Neutrophil (primary cell): ENCODE measurements at regions not wholly inside any gene's neighbourhood (a gene's known extent, or its start where the extent isn't known, plus 50 kb on each side); places are given as distances from the start of the nearest gene placed in this dataset.

Experiments
- H3K27ac ChIP-seq: fragments of 200-600 bp; sonication (generic); 2 replicates; pipeline ENCODE4 v1.5.1; 2016; ENCODE audit warnings: mild to moderate bottlenecking, moderate library complexity
- H3K27me3 ChIP-seq: fragments of 200-600 bp; sonication (generic); 2 replicates; pipeline ENCODE4 v1.6.0; 2016; ENCODE audit warnings: mild to moderate bottlenecking
- H3K36me3 ChIP-seq: fragments of 200-600 bp; sonication (generic); 2 replicates; pipeline ENCODE4 v1.5.1; 2017
- H3K4me1 ChIP-seq, 2 experiments: fragments of 200-600 bp in 1 of 2; sonication (generic) in 1 of 2; 1 replicate in 1 of 2; 2 replicates in 1 of 2; pipeline versions ENCODE4 v1.5.1 to v1.6.1; 2013 to 2016; ENCODE audit warnings: low read depth in 1 of 2, low read length in 1 of 2, mild to moderate bottlenecking in 1 of 2, moderate library complexity in 1 of 2; ENCODE audit not compliant: control insufficient read depth in 1 of 2, insufficient read depth in 1 of 2
- H3K4me3 ChIP-seq, 2 experiments: fragments of 200-600 bp in 1 of 2; sonication (generic) in 1 of 2; 1 replicate in 1 of 2; 2 replicates in 1 of 2; pipeline ENCODE4 v1.5.1; 2013 to 2016; ENCODE audit warnings: low read depth in 1 of 2, low read length in 1 of 2, mild to moderate bottlenecking in 1 of 2, moderate library complexity in 1 of 2
- H3K9me3 ChIP-seq: fragments of 200-600 bp; sonication (generic); 2 replicates; pipeline ENCODE4 v1.5.1; 2016
- CTCF ChIP-seq: fragments of 200-600 bp; sonication (generic); IDR thresholded peaks from 2 replicates; pipeline ENCODE4 v1.5.1; 2016; ENCODE audit warnings: antibody characterized with exemption

- Histone ChIP-seq H3K4me1 (no peaks in the 10 kb centered on the region), H3K27ac (no peak overlapping the region), H3K36me3 (no peaks in the 10 kb centered on the region), H3K27me3 (peaks cover 28% of the 10 kb centered on the region), H3K9me3 (no peaks in the 10 kb centered on the region), H3K4me3 (no peak overlapping the region)
- no peak for TF ChIP-seq CTCF
Measured at GRCh38 chr6:17002123-17002522, 99.7 kb upstream of the STMND1 start.

GRCh38 chr6:17001188-17001587 is 100.7 kb upstream of the STMND1 start:
- Histone ChIP-seq H3K4me1 (no peaks in the 10 kb centered on the region), H3K9me3 (no peaks in the 10 kb centered on the region), H3K4me3 (no peak overlapping the region), H3K27me3 (peaks cover 28% of the 10 kb centered on the region), H3K27ac (no peak overlapping the region), H3K36me3 (no peaks in the 10 kb centered on the region)
- no peak for TF ChIP-seq CTCF

GRCh38 chr6:16999491-17000436 is 102.1 kb upstream of the STMND1 start:
- no peaks in the 10 kb centered on the region for H3K4me1 ChIP-seq
- no peaks in the 10 kb centered on the region for H3K9me3 ChIP-seq
- H3K36me3 ChIP-seq, result no peaks in the 10 kb centered on the region
- no peak for TF ChIP-seq CTCF
- H3K4me3 ChIP-seq, result no peak overlapping the region
- H3K27ac ChIP-seq, result no peak overlapping the region
- peaks cover 28% of the 10 kb centered on the region for H3K27me3 ChIP-seq

GRCh38 chr6:16998461-16998860 is 103.4 kb upstream of the STMND1 start:
- Histone ChIP-seq H3K36me3 (no peaks in the 10 kb centered on the region), H3K4me1 (no peaks in the 10 kb centered on the region), H3K4me3 (no peak overlapping the region), H3K27ac (no peak overlapping the region), H3K9me3 (no peaks in the 10 kb centered on the region), H3K27me3 (peaks cover 19% of the 10 kb centered on the region)
- no peak for TF ChIP-seq CTCF

GRCh38 chr6:16995511-16996250 is 106.2 kb upstream of the STMND1 start:
- no peak overlapping the region for H3K4me3 ChIP-seq
- no peak overlapping the region for H3K27ac ChIP-seq
- no peaks in the 10 kb centered on the region for H3K9me3 ChIP-seq
- no peak for TF ChIP-seq CTCF
- H3K4me1 ChIP-seq, result no peaks in the 10 kb centered on the region
- H3K36me3 ChIP-seq, result no peaks in the 10 kb centered on the region
- H3K27me3 ChIP-seq, result no peaks in the 10 kb centered on the region
